ENCODE measurements at regions not wholly inside any gene's neighbourhood (a gene's known extent, or its start where the extent isn't known, plus 50 kb on each side); places are given as distances from the start of the nearest gene placed in this dataset.

DNA sequence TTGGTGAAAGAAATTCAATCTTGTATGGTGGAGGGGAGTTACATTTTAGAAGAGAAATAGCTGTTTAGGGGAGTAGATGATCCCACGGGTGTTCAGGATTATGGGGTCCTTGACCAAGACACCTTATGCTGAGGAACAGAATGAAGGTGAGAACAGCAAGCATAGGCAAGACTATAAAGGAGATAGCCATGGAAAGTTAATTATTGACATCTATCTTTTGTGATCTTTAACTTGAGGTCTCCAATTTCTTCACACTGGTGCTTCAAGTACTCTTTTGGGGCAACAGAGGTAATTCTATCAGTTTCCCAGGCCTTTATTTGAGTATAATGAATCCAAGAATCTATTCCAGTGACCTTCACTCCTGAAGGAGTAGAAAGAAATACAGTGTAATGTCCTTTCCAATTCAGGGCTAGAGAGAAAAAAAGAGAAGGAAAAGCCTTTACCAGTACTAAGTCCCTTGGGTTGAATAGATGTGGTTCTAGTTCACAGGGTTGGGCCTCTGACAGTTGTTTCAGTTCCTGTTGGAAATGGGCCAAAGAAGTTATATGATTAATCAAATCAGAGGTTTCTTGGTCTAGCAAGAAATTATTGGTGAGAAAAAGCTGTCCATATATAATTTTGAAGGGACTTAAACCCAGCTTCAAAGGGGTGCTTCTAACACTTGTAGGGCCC lies 2104.1 kb upstream of the ACO1 start:
- intact Hi-C loops (cut with micrococcal nuclease; ENCODE audit: unreplicated experiment): no loop called here
- no TSS peak for BruUV-seq (replicated peaks)
- in situ Hi-C loops (cut with MboI): no loop called here

DNA sequence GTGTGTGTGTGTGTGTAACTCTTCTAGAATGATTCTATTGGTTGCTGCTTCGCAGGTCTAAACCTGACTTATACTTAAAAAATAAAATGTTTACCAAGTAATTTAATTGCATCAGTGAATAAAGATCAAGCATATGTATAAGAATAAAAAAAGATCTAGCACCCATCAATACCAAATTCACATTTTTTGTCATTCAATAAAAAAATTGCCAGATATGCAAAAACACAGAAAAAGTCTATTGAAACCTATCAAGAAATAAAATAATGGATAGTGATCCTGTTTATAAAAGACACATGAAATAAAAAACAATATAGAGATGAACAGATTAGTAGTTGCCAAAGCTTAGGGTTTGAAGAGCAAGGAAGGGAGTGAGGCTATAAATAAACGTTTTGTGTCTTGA lies 2095.0 kb upstream of the ACO1 start:
- no peaks in the 10 kb centered on the region for H3K9me3 ChIP-seq (replicated peaks; ENCODE audit: control insufficient read depth, insufficient read depth, low read length)
- RAD21 ChIA-PET (ENCODE audit: unreplicated experiment): interaction anchor here (0.6 kb wide), 1 partner anchor 11 kb away, joined by 3 read pairs; no protein-coding TSS in a partner anchor
- H3K36me3 ChIP-seq (ENCODE audit: control insufficient read depth in 2 of 2, insufficient read depth in 2 of 2, low read length in 1 of 2): no peaks in the 10 kb centered on the region
- H3K9ac ChIP-seq (ENCODE audit: control insufficient read depth, insufficient read depth, low read length): no peak overlapping the region
- intact Hi-C loops (cut with micrococcal nuclease; ENCODE audit: unreplicated experiment) (no loop called here), in situ Hi-C loops (cut with MboI) (no loop called here)
- H2AFZ ChIP-seq (ENCODE audit: control insufficient read depth, low read depth, low read length): no peak overlapping the region
- no peak overlapping the region for H3K4me2 ChIP-seq (ENCODE audit: control insufficient read depth, insufficient read depth)
- CTCF ChIA-PET: interaction anchor here (0.8 kb wide), 1 partner anchor 10 kb away, joined by 3 read pairs; no protein-coding TSS in a partner anchor
- H3K27ac ChIP-seq (ENCODE audit: control insufficient read depth, insufficient read depth): no peak overlapping the region
- H3K4me1 ChIP-seq (ENCODE audit: control insufficient read depth, insufficient read depth, low read length): no peaks in the 10 kb centered on the region
- POLR2A ChIA-PET: no interaction called here
- 0% methylated on average over 2 of the region's 2 CpGs for WGBS (ENCODE audit: insufficient coverage, insufficient replicate concordance, low lambda C conversion rate, missing lambda C conversion rate)
- H3K27me3 ChIP-seq (replicated peaks in 1 of 2; ENCODE audit: control insufficient read depth in 2 of 2, insufficient read depth in 2 of 2, low read length in 1 of 2): no peaks in the 10 kb centered on the region
- H3K4me3 ChIP-seq: no peak overlapping the region
- ATAC-seq (no peak), FAIRE-seq (no peak), DNase-seq (ENCODE audit: low read depth, low spot score) (no peak)
- SMC1A ChIA-PET (ENCODE audit: uncharacterized antibody, unreplicated experiment): no interaction called here
- no peaks in the 10 kb centered on the region for H4K20me1 ChIP-seq (ENCODE audit: control insufficient read depth, insufficient read depth)
- no peaks in the 10 kb centered on the region for H3K79me2 ChIP-seq (ENCODE audit: control insufficient read depth, insufficient read depth, low read length)
- no TSS peak for BruUV-seq (replicated peaks)
- TF ChIP-seq GATAD2B (conservative IDR thresholded peaks at IDR 0.05; ENCODE audit: low read depth): no peak
- no peak for TF ChIP-seq NRF1 (conservative IDR thresholded peaks at IDR 0.05; ENCODE audit: low read depth, low read length)
- no peak for TF ChIP-seq PML (IDR thresholded peaks at IDR 0.05; ENCODE audit: low read length)
- TF ChIP-seq, protein P1, sequence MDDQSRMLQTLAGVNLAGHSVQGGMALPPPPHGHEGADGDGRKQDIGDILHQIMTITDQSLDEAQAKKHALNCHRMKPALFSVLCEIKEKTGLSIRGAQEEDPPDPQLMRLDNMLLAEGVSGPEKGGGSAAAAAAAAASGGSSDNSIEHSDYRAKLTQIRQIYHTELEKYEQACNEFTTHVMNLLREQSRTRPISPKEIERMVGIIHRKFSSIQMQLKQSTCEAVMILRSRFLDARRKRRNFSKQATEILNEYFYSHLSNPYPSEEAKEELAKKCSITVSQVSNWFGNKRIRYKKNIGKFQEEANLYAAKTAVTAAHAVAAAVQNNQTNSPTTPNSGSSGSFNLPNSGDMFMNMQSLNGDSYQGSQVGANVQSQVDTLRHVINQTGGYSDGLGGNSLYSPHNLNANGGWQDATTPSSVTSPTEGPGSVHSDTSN (IDR thresholded peaks at IDR 0.05; ENCODE audit: insufficient replicate concordance, low read depth, low read length): no peak
- no peak for TF ChIP-seq CEBPB (IDR thresholded peaks at IDR 0.05; ENCODE audit: borderline replicate concordance in 1 of 2, low read depth in 2 of 2, low read length in 2 of 2)
- TF ChIP-seq CREB1 (IDR thresholded peaks at IDR 0.05; ENCODE audit: low read depth): no peak
- no peak for TF ChIP-seq BMI1 (IDR thresholded peaks at IDR 0.05; ENCODE audit: borderline replicate concordance)
- TF ChIP-seq SMC3 (IDR thresholded peaks at IDR 0.05; ENCODE audit: borderline replicate concordance, low read length): no peak
- TF ChIP-seq RB1 (IDR thresholded peaks at IDR 0.05; ENCODE audit: borderline replicate concordance): no peak
- TF ChIP-seq RAD21 (IDR thresholded peaks at IDR 0.05; ENCODE audit: insufficient read depth, low read depth, low read length): no peak
- no peak for TF ChIP-seq TAF1 (IDR thresholded peaks at IDR 0.05; ENCODE audit: borderline replicate concordance, low read depth, low read length)

More for the DNA sequence above, 2104.1 kb upstream of the ACO1 start:
- DNase-seq (ENCODE audit: low read depth, low spot score): no peak
- Histone ChIP-seq H3K4me1 (ENCODE audit: control insufficient read depth, insufficient read depth, low read length) (no peaks in the 10 kb centered on the region), H3K4me3 (no peak overlapping the region), H3K79me2 (ENCODE audit: control insufficient read depth, insufficient read depth, low read length) (no peaks in the 10 kb centered on the region), H3K27me3 (replicated peaks in 1 of 2; ENCODE audit: control insufficient read depth in 2 of 2, insufficient read depth in 2 of 2, low read length in 1 of 2) (no peaks in the 10 kb centered on the region), H3K36me3 (ENCODE audit: control insufficient read depth in 2 of 2, insufficient read depth in 2 of 2, low read length in 1 of 2) (no peaks in the 10 kb centered on the region), H3K4me2 (ENCODE audit: control insufficient read depth, insufficient read depth) (no peak overlapping the region), H3K27ac (ENCODE audit: control insufficient read depth, insufficient read depth) (no peak overlapping the region), H2AFZ (ENCODE audit: control insufficient read depth, low read depth, low read length) (no peak overlapping the region), H3K9ac (ENCODE audit: control insufficient read depth, insufficient read depth, low read length) (no peak overlapping the region), H3K9me3 (replicated peaks; ENCODE audit: control insufficient read depth, insufficient read depth, low read length) (no peaks in the 10 kb centered on the region), H4K20me1 (ENCODE audit: control insufficient read depth, insufficient read depth) (no peaks in the 10 kb centered on the region)
- ATAC-seq: peak; percentile 89
- ChIA-PET SMC1A (ENCODE audit: uncharacterized antibody, unreplicated experiment) (interaction anchor here (1.3 kb wide), 1 partner anchor 10 kb away, joined by 3 read pairs; no protein-coding TSS in a partner anchor), RAD21 (ENCODE audit: unreplicated experiment) (no interaction called here), POLR2A (no interaction called here), CTCF (no interaction called here)
- no peak for FAIRE-seq
- WGBS (ENCODE audit: insufficient coverage, insufficient replicate concordance, low lambda C conversion rate, missing lambda C conversion rate): 0% methylated on average over 1 of the region's 1 CpG
- no peak for TF ChIP-seq IRF4 (IDR thresholded peaks at IDR 0.05; ENCODE audit: low read depth, low read length)
- TF ChIP-seq IKZF1 (conservative IDR thresholded peaks at IDR 0.05): peak; percentile 35
- peak; percentile 69 for TF ChIP-seq SPI1 (IDR thresholded peaks at IDR 0.05; ENCODE audit: borderline replicate concordance, insufficient read depth, low read depth, low read length)
- TF ChIP-seq, protein P2, sequence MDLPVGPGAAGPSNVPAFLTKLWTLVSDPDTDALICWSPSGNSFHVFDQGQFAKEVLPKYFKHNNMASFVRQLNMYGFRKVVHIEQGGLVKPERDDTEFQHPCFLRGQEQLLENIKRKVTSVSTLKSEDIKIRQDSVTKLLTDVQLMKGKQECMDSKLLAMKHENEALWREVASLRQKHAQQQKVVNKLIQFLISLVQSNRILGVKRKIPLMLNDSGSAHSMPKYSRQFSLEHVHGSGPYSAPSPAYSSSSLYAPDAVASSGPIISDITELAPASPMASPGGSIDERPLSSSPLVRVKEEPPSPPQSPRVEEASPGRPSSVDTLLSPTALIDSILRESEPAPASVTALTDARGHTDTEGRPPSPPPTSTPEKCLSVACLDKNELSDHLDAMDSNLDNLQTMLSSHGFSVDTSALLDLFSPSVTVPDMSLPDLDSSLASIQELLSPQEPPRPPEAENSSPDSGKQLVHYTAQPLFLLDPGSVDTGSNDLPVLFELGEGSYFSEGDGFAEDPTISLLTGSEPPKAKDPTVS (IDR thresholded peaks at IDR 0.05; ENCODE audit: low read depth, low read length): no peak
- peak; percentile 72 for TF ChIP-seq SMAD1 (IDR thresholded peaks at IDR 0.05; ENCODE audit: low read depth, partially characterized antibody)
- peak; percentile 82 for TF ChIP-seq MEF2B (IDR thresholded peaks at IDR 0.05; ENCODE audit: partially characterized antibody, poor library complexity, severe bottlenecking)
- TF ChIP-seq IKZF2 (IDR thresholded peaks at IDR 0.05): peak; percentile 41 to 56; a peak in 3 of 4 replicates
- 0 out of 2 replicates have a peak, but pooled peaks have one; percentile 27 for TF ChIP-seq NR2F1 (conservative IDR thresholded peaks at IDR 0.05)
- TF ChIP-seq MTA2 (IDR thresholded peaks at IDR 0.05; ENCODE audit: low read depth): peak; percentile 47; the same call in 1 of the 2 replicates
